HG03521 (cell line): ENCODE measurements at regions not wholly inside any gene's neighbourhood (a gene's known extent, or its start where the extent isn't known, plus 50 kb on each side); places are given as distances from the start of the nearest gene placed in this dataset.

ENCODE experiments used
- ATAC-seq: cut with Tn5 transposase; IDR thresholded peaks from one replicate; pipeline ENCODE4 v1.9.1; 2021; ENCODE audit warnings: mild to moderate bottlenecking, moderate library complexity; ENCODE audit not compliant: unreplicated experiment

GRCh38 chr9:73741316-73741715 is 589.7 kb downstream of the ANXA1 start:
- no peak for ATAC-seq

DNA sequence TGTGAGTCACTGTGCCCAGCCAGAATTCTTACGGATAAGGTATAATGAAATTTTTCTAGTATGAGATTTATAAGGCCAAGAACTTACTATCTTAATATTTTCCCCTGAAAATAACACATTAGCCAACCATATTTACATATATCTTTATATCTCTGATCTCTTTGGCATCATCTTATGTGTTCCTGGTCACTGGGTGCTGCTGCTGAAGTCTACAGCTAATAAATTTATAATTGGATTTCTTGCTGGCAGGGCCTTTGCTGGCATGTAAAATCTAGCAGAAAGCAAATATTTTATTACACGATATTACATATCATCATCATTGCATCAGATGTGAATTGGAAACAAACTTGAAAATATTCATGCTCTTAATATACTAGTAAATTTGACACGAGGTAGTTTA is 590.7 kb downstream of the ANXA1 start:
- ATAC-seq: no peak

GRCh38 chr9:73743826-73744225 is 592.2 kb downstream of the ANXA1 start:
- no peak for ATAC-seq

DNA sequence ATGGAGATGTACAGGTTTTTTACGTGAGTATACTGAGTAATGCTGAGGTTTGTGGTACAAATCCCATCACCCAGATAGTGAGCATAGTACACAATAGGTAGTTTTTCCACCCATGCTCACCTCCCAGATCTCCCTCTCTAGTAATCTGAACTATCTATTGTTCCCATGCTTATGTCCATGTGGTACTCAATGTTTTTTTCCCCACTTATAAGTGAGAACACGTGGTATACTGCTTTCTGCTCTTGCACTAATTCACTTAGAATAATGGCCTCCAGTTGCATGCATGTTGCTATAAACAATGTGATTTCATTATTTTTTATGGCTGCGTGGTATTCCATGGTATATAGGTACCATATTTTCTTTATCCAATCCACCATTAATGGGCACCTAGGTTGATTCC is 593.9 kb downstream of the ANXA1 start:
- no peak for ATAC-seq

DNA sequence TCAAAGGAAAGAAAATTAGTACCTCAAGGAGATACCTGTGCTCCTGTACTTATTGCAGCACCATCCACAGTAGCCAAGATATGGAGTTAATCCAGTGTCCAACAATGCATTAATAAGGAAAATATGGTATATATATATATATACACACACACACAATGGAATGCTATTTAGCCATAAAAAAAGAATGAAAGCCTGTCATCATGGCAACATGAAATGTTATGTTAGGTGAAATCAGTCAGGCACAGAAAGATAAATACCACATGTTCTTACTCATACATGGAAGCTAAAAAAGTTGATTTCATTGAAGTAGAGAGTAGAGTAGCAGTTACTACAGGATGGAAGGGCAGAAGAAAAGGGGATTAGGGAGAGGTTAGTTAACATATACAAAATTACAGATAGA is 601.5 kb downstream of the ANXA1 start:
- ATAC-seq: no peak

DNA sequence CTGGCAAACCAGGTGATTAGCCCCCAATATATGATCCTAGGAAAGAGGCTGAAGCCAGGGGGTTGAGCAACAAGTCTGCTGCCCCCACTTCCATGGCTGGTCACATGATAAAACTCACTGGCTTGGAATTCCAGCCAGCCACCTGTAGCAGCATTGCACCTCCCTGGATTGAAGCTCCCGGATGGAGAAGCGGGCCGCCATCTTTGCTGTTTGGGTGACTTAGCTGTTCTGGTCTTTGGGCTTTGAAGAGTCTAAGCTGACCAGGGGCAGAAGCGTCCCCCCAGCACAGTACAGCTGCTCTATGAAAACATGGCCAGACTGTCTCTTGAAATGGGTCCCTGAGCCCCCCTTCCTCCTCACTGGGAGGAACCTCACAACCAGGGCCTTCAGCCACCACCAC is 610.2 kb downstream of the ANXA1 start:
- no peak for ATAC-seq

GRCh38 chr9:73773896-73774295 is 622.2 kb downstream of the ANXA1 start:
- ATAC-seq: no peak

- ATAC-seq: no peak
Observed at GRCh38 chr9:73775757-73776156, 624.1 kb downstream of the ANXA1 start.

- ATAC-seq: no peak
Observed at GRCh38 chr9:73780916-73781315, 629.3 kb downstream of the ANXA1 start.

DNA sequence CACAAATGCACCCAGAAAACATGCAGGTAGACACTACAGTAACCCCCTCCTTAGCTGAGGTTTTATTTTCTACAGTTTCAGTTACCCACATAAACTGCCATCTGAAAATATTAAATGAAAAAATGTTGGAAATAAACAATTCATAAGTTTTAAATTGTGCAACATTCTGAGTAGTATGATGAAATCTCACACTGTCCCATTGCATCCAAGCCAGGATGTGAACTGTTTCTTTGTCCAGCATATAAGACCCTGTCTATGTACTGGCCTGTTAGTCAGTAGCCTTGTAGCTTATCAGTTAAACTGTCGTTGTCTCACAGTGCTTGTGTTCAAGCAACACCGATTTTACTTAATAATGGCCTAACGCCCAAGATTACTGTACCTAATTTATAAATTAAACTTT is 630.5 kb downstream of the ANXA1 start:
- no peak for ATAC-seq

DNA sequence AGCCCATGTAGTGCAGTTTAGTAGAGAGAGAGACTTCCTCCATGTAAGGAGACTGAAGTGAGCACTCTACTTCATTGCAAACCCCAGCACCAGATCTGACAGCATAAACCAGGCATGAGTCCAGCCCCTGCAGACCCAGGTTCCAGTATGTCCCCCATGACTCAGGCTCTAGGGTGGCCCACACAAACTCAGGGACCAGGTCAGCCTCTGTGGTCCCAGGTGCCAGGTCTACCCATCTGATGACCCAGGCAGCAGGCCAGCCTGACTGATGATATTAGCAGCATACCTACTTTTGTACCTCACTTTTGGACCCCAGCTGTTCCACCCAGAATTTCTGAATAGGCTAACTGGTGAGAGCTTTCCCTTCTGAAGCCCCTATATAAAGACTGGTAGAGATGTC is 647.8 kb downstream of the ANXA1 start:
- no peak for ATAC-seq

GRCh38 chr9:73805111-73805510 is 653.4 kb downstream of the ANXA1 start:
- ATAC-seq: no peak

DNA sequence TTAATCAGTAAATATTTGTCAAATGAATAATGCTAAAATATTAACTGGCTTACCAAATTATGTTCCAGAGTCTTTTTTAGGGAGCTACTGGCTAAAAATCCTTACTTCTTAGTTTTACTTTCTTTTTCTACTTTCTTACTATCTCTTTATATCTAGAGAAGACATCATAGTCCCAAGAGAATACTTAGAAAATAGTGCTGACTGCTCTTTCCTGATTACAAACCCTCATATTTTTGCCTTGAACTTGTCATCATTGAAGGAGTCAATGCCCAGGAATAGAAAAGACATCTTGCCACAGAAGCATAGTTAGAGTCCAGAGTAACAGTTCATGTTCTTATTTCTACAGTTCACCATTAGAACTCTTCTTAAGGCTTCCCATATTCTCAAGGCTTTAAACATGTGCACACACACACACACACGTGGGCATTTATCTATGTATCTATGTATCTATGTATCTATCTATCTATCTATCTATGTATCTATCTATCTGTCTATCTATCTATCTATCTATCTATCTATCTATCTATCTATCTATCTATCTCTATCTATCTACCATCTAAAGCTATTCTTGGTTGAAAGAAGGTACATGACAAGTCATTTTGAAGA is 654.3 kb downstream of the ANXA1 start:
- no peak for ATAC-seq

DNA sequence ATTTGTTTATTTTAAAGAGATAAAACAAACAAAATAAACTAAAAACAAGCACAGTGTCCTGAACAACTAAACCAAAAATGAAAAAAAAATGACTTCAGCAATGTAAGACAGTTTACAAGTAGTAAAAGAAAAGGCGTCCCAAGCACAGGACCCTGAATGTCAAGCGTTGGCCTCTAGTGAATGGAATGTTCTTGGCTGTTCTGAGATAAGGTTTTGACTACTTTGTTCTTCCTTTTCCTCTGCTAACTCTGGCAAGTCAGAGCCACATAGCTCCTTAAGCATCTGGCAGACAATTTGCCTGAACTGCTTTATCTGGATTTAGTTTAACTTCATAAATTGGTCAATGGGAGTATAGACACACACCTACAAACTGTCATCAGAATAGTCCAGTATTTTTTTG is 655.2 kb downstream of the ANXA1 start:
- ATAC-seq: no peak

DNA sequence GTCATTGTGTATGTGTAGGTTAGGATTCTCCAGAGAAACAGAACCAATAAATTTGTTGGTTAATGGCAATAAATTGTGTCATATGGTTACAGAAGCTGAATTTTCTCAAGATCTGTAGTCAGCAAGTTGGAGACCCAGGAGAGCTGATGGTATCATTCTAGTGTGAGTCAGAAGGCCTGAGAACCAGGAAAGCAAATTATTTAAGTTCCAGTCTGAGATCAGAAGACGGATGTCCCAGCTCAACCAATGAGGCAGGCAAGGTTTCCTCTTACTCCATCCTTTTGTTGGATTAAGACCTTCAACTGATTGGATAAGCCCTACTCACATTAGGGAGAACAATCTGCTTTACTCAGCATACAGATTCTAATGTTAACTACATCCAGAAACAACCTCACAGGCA is 656.3 kb downstream of the ANXA1 start:
- ATAC-seq: no peak

DNA sequence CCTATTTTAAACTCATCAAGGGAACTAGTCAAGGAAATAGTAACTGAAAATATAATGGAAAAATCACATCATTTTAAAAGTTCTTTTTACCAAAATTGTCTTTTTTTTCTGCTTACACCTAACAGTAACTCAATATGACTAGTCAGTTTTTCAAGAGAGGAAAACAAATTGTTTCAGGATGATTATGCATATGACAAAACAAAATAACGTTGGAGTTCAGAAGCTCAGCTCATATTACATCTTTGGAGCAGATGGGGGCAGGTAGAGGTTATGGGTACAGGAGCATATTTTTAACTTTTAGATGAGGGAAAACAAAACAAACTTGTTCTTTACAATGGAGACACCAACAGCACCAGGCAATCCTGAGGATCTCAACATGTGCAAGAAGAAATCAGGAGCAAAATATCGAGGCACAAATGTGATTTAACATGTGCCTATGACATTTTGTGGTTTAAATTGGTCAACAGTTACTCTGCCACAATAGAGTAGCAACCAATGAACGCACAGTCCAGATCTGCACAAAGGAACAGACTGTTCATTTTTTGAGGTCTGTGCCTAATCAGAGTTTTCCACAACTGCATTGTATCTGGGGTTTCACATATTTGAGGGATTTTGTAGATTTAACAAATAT is 659.0 kb downstream of the ANXA1 start:
- ATAC-seq: no peak

DNA sequence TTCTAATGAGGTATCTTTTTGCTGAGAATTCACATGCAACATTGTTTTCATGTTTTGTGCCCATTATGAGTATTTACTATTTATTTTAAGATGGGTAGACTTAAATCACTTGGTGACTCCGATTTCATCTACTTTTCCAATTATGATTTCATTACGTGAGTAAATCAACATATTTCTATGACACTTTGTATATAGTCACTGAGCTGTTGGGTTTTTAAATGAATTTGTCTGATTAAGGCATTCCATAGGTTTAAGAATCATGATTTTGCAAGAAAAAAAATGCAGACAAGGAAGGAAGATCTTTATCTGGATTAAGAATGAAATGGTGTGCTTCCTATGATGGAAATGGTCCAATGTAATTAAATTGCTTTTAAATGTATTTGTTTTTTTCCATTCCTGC is 661.9 kb downstream of the ANXA1 start:
- ATAC-seq: no peak

GRCh38 chr9:73816905-73817304 is 665.2 kb downstream of the ANXA1 start:
- no peak for ATAC-seq

GRCh38 chr9:73824671-73825070 is 672.5 kb upstream of the RORB start:
- ATAC-seq: no peak

- ATAC-seq: no peak
Observed at GRCh38 chr9:73838871-73839270, 658.3 kb upstream of the RORB start.

- no peak for ATAC-seq
Observed at GRCh38 chr9:73839471-73839870, 657.7 kb upstream of the RORB start.

DNA sequence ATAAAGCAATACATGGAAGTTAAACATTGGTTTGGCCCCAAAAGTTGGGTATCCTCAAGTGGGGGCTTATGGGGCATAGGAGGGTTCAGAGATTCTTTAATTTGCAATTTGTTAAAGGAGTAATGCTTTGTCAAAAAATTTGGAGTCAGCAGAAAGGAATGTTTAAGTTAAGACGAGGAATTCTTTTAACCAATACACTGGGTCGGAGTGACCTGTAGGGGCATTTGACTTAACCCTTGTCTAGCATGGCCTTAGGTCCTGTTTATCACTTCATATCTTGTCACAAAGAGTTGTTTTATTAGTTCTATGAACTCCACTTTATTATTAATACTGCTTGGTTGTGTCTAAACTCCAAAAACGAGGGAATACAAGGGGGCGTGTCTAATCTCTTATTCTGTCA is 656.1 kb upstream of the RORB start:
- ATAC-seq: no peak

GRCh38 chr9:73844135-73844534 is 653.0 kb upstream of the RORB start:
- no peak for ATAC-seq
